A673 (cell line): ENCODE measurements at regions not wholly inside any gene's neighbourhood (a gene's known extent, or its start where the extent isn't known, plus 50 kb on each side); places are given as distances from the start of the nearest gene placed in this dataset.

Experiments used
- EZH2 ChIP-seq: fragments of 200-600 bp; sonication (generic); IDR thresholded peaks from 2 replicates; pipeline ENCODE4 v1.6.1; 2017; ENCODE audit warnings: borderline replicate concordance, low read depth, mild to moderate bottlenecking, mixed read lengths, antibody characterized with exemption, low read length; ENCODE audit not compliant: poor library complexity, severe bottlenecking
- TF ChIP-seq, protein P1 (sequence below): fragments of 300-800, 200-600 bp; sonication (generic); conservative IDR thresholded peaks from 2 replicates; pipeline ENCODE4 v1.5.1; 2017; ENCODE audit warnings: low read depth, mild to moderate bottlenecking, antibody characterized with exemption, low read length, moderate library complexity, mixed read lengths

DNA sequence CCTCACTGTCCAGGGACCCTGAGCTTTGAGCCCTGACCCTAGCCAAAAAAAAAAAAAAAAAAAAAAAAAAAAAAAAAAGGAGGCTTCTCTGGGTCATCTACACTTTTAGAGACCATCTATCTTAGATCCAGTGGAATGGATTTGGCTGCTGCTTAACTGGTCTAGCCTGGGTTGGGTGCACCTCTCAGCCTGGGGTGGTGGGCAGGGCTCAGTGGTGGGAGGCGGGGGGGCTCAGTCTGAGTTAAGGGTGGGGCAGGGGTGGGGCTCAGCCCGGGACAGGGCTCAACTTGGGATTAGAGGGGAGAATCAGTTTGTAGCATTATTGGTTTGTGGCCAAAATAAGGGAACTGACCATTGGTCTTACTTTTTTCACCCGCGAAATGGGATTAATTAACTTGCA lies 139.2 kb downstream of the TPRA1 start:
- TF ChIP-seq, protein P1, sequence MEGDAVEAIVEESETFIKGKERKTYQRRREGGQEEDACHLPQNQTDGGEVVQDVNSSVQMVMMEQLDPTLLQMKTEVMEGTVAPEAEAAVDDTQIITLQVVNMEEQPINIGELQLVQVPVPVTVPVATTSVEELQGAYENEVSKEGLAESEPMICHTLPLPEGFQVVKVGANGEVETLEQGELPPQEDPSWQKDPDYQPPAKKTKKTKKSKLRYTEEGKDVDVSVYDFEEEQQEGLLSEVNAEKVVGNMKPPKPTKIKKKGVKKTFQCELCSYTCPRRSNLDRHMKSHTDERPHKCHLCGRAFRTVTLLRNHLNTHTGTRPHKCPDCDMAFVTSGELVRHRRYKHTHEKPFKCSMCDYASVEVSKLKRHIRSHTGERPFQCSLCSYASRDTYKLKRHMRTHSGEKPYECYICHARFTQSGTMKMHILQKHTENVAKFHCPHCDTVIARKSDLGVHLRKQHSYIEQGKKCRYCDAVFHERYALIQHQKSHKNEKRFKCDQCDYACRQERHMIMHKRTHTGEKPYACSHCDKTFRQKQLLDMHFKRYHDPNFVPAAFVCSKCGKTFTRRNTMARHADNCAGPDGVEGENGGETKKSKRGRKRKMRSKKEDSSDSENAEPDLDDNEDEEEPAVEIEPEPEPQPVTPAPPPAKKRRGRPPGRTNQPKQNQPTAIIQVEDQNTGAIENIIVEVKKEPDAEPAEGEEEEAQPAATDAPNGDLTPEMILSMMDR, result no peak
- TF ChIP-seq EZH2, result no peak
